SK-N-SH (cell line): ENCODE measurements at regions not wholly inside any gene's neighbourhood (a gene's known extent, or its start where the extent isn't known, plus 50 kb on each side); places are given as distances from the start of the nearest gene placed in this dataset.
A peak's percentile ranks its signal among the peaks of the same experiment; 100 is the strongest.

ENCODE experiments used
- CTCF ChIA-PET: fragments of 300-600, 350-600 bp; formaldehyde crosslinking; extraction: SDS; loops from one replicate; lab custom pipeline; 2021; lab: Yijun Ruan, JAX
- POLR2A ChIA-PET: fragments of 350-600 bp; sonication (Branson Sonifier 250); formaldehyde crosslinking; extraction: SDS; loops from one replicate; lab custom pipeline; 2020; ENCODE audit warnings: antibody characterized with exemption, inconsistent platforms; lab: Yijun Ruan, JAX
- DNase-seq: peaks from one replicate; pipeline ENCODE4 v3.0.0; 2012
- H2AFZ ChIP-seq: fragments of 200-600 bp; sonication (generic); 2 replicates; pipeline ENCODE4 v1.8.1; 2016; ENCODE audit warnings: antibody characterized with exemption, mild to moderate bottlenecking, low read depth
- H3F3A ChIP-seq: fragments of 200-600 bp; sonication (generic); replicated peaks from 2 replicates; pipeline ENCODE3; 2016; ENCODE audit warnings: antibody characterized with exemption, mild to moderate bottlenecking; ENCODE audit not compliant: insufficient read depth
- H3K27ac ChIP-seq, 2 experiments: fragments of 200-500 bp in 1 of 2; fragments of 200-600 bp in 1 of 2; sonication (Bioruptor generic) in 1 of 2; sonication (generic), shearing (Covaris generic) in 1 of 2; 2 replicates each; pipeline versions ENCODE4 v1.5.1 to v1.6.1; 2014 to 2016; ENCODE audit warnings: low read depth in 2 of 2, inconsistent platforms in 1 of 2, low read length in 1 of 2, mild to moderate bottlenecking in 1 of 2, mixed read lengths in 1 of 2
- H3K27me3 ChIP-seq: fragments of 200-600 bp; sonication (generic), shearing (Covaris generic); 2 replicates; pipeline ENCODE4 v1.6.1; 2016; ENCODE audit warnings: mixed run types; ENCODE audit not compliant: insufficient read depth
- H3K36me3 ChIP-seq, 2 experiments: fragments of 200-500 bp in 1 of 2; fragments of 200-600 bp in 1 of 2; sonication (Bioruptor generic) in 1 of 2; sonication (generic) in 1 of 2; replicated peaks in 1 of 2; 2 replicates each; pipeline versions ENCODE3 to v1.5.1; 2014 to 2016; ENCODE audit warnings: low read length in 1 of 2, mild to moderate bottlenecking in 1 of 2; ENCODE audit not compliant: insufficient read depth in 2 of 2, control insufficient read depth in 1 of 2
- H3K4me1 ChIP-seq, 2 experiments: fragments of 200-500 bp in 1 of 2; fragments of 200-600 bp in 1 of 2; sonication (Bioruptor generic) in 1 of 2; sonication (generic), shearing (Covaris generic) in 1 of 2; 2 replicates each; pipeline versions ENCODE4 v1.5.1 to v1.6.1; 2014 to 2016; ENCODE audit warnings: low read depth in 1 of 2, low read length in 1 of 2, mixed run types in 1 of 2; ENCODE audit not compliant: insufficient read depth in 2 of 2, control insufficient read depth in 1 of 2
- H3K4me2 ChIP-seq: fragments of 200-600 bp; sonication (generic), shearing (Covaris generic); 2 replicates; pipeline ENCODE4 v1.6.1; 2017; ENCODE audit warnings: mixed run types
- H3K4me3 ChIP-seq, 2 experiments: fragments of 200-500 bp in 1 of 2; fragments of 200-600 bp in 1 of 2; sonication (Bioruptor generic) in 1 of 2; sonication (generic), shearing (Covaris generic) in 1 of 2; 2 replicates each; pipeline versions ENCODE4 v1.5.1 to v1.8.1; 2014 to 2016; ENCODE audit warnings: low read depth in 2 of 2, inconsistent platforms in 1 of 2, low read length in 1 of 2, mild to moderate bottlenecking in 1 of 2, mixed read lengths in 1 of 2, moderate library complexity in 1 of 2
- H3K79me2 ChIP-seq: fragments of 200-600 bp; sonication (generic); 2 replicates; pipeline ENCODE4 v1.8.1; 2017; ENCODE audit warnings: mild to moderate bottlenecking; ENCODE audit not compliant: insufficient read depth
- H3K9ac ChIP-seq: fragments of 200-600 bp; sonication (generic); 2 replicates; pipeline ENCODE4 v1.6.1; 2017; ENCODE audit warnings: mixed run types
- H3K9me2 ChIP-seq: fragments of 200-600 bp; sonication (generic); 2 replicates; pipeline ENCODE4 v1.6.1; 2017; ENCODE audit warnings: mixed run types
- H3K9me3 ChIP-seq: fragments of 200-600 bp; sonication (generic); 2 replicates; pipeline ENCODE4 v1.6.1; 2017; ENCODE audit warnings: mixed run types, mild to moderate bottlenecking, moderate library complexity
- H4K20me1 ChIP-seq: fragments of 200-600 bp; sonication (generic); 2 replicates; pipeline ENCODE4 v1.6.1; 2017; ENCODE audit warnings: mild to moderate bottlenecking, mixed run types; ENCODE audit not compliant: insufficient read depth
- CHD2 ChIP-seq: fragments of 150-350 bp; IDR thresholded peaks from 2 replicates; pipeline ENCODE4 v1.6.1; 2018; ENCODE audit warnings: low read length; ENCODE audit not compliant: partially characterized antibody
- ELF1 ChIP-seq: IDR thresholded peaks from 2 replicates; pipeline ENCODE4 v1.4.0; 2012
- EP300 ChIP-seq, 2 experiments: IDR thresholded peaks; 2 replicates each; pipeline versions ENCODE4 v1.4.0 to v1.6.1; 2012; ENCODE audit warnings: borderline replicate concordance in 1 of 2, low read depth in 1 of 2, low read length in 1 of 2
- EZH2phosphoT487 ChIP-seq: fragments of 200-600 bp; sonication (generic); IDR thresholded peaks from 2 replicates; pipeline ENCODE4 v1.6.1; 2017; ENCODE audit warnings: low read depth, mixed run types, mild to moderate bottlenecking, antibody characterized with exemption, moderate library complexity, borderline replicate concordance
- GABPA ChIP-seq: IDR thresholded peaks from 2 replicates; pipeline ENCODE4 v1.4.0; 2012; ENCODE audit warnings: low read depth, mild to moderate bottlenecking
- JUND ChIP-seq: IDR thresholded peaks from 2 replicates; pipeline ENCODE4 v1.4.0; 2012
- MAX ChIP-seq: IDR thresholded peaks from 2 replicates; pipeline ENCODE4 v1.4.0; 2012; ENCODE audit warnings: low read depth
- POLR2AphosphoS5 ChIP-seq: IDR thresholded peaks from 2 replicates; pipeline ENCODE4 v1.6.1; 2012; ENCODE audit warnings: low read depth, low read length
- RCOR1 ChIP-seq: fragments of 150-350 bp; IDR thresholded peaks from 2 replicates; pipeline ENCODE4 v1.6.1; 2017; ENCODE audit warnings: antibody characterized with exemption, low read length
- RFX5 ChIP-seq: IDR thresholded peaks from 2 replicates; pipeline ENCODE4 v1.6.1; 2012; ENCODE audit warnings: mild to moderate bottlenecking, improper control_type of control experiment, low read length
- SMC3 ChIP-seq: IDR thresholded peaks from 2 replicates; pipeline ENCODE4 v1.6.1; 2012; ENCODE audit warnings: low read depth, low read length, improper control_type of control experiment
- TAF1 ChIP-seq: IDR thresholded peaks from 2 replicates; pipeline ENCODE4 v1.6.1; 2012; ENCODE audit warnings: low read depth, mild to moderate bottlenecking, low read length, moderate library complexity, borderline replicate concordance
- TCF12 ChIP-seq: IDR thresholded peaks from 2 replicates; pipeline ENCODE4 v1.4.0; 2012
- USF1 ChIP-seq: IDR thresholded peaks from 2 replicates; pipeline ENCODE4 v1.4.0; 2012; ENCODE audit warnings: low read depth, borderline replicate concordance
- YY1 ChIP-seq: IDR thresholded peaks from 2 replicates; pipeline ENCODE4 v1.4.0; 2012; ENCODE audit warnings: low read depth, mild to moderate bottlenecking
- WGBS: methylation state at CpG from one replicate; pipeline ENCODE4 v1.1.6; 2017; ENCODE audit warnings: low lambda C conversion rate; 5-methylcytosine and 5-hydroxymethylcytosine counted together
- TF ChIP-seq, protein P1 (sequence below): IDR thresholded peaks from 2 replicates; pipeline ENCODE4 v1.4.0; 2012; ENCODE audit warnings: low read depth, borderline replicate concordance
- TF ChIP-seq, protein P2 (sequence below): IDR thresholded peaks from 2 replicates; pipeline ENCODE4; 2012
- TF ChIP-seq, protein P3 (sequence below): IDR thresholded peaks from 2 replicates; pipeline ENCODE4 v1.6.1; 2012; ENCODE audit warnings: mild to moderate bottlenecking, low read depth, low read length, moderate library complexity

DNA sequence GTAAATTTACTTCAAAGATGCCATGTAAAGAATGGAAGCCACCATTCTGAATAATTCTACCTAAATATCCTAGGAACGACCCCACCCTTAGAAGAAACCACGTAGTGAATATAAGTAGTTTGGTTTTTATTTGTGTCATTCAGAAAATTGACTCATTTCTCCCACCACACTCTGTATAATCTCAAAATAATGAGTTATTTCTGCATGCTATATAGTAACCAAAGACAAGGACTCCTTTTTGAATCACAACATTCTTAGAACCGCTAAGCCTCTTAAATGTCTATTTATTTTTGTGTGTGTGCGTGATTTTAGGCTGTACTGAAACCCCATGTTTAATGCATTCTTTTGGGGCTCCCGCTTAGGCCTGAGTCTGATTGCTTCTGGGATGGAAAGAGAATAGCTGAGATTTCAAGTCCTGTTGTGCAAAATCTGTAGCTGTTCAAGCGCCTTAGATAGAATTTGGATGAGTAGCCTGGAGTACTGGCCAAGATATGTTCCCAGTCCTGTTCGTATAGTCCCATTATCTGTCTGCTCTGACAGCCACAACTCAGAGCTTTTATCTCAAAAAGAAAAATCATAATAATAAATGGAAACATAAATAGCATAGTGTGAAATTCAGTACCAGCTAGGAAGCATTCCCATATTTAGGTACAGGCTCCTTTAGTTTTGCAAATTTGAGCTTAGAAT, 532.4 kb upstream of the NBEA start:
- DNase-seq = no peak
- 68% methylated on average over 7 of the region's 7 CpGs for WGBS
- H2AFZ ChIP-seq = no peak overlapping the region
- H3K4me1 ChIP-seq = peaks cover 11 to 16% of the 10 kb centered on the region in 2 experiments
- CTCF ChIA-PET = interaction anchor here (0.7 kb wide), 1 partner anchor 13 kb away, joined by 3 read pairs; no protein-coding TSS in a partner anchor
- POLR2A ChIA-PET = no interaction called here
- H3K4me3 ChIP-seq = no peak overlapping the region
- no peaks in the 10 kb centered on the region for H3K27me3 ChIP-seq
- H3K27ac ChIP-seq = peak overlapping the region in 1 of 2 experiments; percentile 47; a peak in 1 of 4 replicates
- no peaks in the 10 kb centered on the region for H3K9me3 ChIP-seq
- H3K9me2 ChIP-seq = no peaks in the 10 kb centered on the region
- no peaks in the 10 kb centered on the region for H3K79me2 ChIP-seq
- TF ChIP-seq, protein P1, sequence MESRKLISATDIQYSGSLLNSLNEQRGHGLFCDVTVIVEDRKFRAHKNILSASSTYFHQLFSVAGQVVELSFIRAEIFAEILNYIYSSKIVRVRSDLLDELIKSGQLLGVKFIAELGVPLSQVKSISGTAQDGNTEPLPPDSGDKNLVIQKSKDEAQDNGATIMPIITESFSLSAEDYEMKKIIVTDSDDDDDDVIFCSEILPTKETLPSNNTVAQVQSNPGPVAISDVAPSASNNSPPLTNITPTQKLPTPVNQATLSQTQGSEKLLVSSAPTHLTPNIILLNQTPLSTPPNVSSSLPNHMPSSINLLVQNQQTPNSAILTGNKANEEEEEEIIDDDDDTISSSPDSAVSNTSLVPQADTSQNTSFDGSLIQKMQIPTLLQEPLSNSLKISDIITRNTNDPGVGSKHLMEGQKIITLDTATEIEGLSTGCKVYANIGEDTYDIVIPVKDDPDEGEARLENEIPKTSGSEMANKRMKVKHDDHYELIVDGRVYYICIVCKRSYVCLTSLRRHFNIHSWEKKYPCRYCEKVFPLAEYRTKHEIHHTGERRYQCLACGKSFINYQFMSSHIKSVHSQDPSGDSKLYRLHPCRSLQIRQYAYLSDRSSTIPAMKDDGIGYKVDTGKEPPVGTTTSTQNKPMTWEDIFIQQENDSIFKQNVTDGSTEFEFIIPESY = no peak
- no peak for TF ChIP-seq TAF1
- no peak for TF ChIP-seq TCF12
- no peak for TF ChIP-seq USF1
- no peak for TF ChIP-seq EZH2phosphoT487
- TF ChIP-seq MAX = no peak
- TF ChIP-seq, protein P2, sequence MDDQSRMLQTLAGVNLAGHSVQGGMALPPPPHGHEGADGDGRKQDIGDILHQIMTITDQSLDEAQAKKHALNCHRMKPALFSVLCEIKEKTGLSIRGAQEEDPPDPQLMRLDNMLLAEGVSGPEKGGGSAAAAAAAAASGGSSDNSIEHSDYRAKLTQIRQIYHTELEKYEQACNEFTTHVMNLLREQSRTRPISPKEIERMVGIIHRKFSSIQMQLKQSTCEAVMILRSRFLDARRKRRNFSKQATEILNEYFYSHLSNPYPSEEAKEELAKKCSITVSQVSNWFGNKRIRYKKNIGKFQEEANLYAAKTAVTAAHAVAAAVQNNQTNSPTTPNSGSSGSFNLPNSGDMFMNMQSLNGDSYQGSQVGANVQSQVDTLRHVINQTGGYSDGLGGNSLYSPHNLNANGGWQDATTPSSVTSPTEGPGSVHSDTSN = no peak
- no peak for TF ChIP-seq CHD2
- no peak for TF ChIP-seq POLR2AphosphoS5
- TF ChIP-seq RFX5 = no peak
- TF ChIP-seq SMC3 = no peak
- TF ChIP-seq GABPA = no peak
- no peak for TF ChIP-seq JUND
- no peak for TF ChIP-seq EP300 (IDR thresholded peaks at IDR 0.05; ENCODE audit: borderline replicate concordance in 1 of 2, low read depth in 1 of 2, low read length in 1 of 2)
- TF ChIP-seq RCOR1 = no peak
- TF ChIP-seq, protein P3, sequence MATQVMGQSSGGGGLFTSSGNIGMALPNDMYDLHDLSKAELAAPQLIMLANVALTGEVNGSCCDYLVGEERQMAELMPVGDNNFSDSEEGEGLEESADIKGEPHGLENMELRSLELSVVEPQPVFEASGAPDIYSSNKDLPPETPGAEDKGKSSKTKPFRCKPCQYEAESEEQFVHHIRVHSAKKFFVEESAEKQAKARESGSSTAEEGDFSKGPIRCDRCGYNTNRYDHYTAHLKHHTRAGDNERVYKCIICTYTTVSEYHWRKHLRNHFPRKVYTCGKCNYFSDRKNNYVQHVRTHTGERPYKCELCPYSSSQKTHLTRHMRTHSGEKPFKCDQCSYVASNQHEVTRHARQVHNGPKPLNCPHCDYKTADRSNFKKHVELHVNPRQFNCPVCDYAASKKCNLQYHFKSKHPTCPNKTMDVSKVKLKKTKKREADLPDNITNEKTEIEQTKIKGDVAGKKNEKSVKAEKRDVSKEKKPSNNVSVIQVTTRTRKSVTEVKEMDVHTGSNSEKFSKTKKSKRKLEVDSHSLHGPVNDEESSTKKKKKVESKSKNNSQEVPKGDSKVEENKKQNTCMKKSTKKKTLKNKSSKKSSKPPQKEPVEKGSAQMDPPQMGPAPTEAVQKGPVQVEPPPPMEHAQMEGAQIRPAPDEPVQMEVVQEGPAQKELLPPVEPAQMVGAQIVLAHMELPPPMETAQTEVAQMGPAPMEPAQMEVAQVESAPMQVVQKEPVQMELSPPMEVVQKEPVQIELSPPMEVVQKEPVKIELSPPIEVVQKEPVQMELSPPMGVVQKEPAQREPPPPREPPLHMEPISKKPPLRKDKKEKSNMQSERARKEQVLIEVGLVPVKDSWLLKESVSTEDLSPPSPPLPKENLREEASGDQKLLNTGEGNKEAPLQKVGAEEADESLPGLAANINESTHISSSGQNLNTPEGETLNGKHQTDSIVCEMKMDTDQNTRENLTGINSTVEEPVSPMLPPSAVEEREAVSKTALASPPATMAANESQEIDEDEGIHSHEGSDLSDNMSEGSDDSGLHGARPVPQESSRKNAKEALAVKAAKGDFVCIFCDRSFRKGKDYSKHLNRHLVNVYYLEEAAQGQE = no peak
- no peak for TF ChIP-seq ELF1
- TF ChIP-seq YY1 = no peak
- H3K4me2 ChIP-seq = no peak overlapping the region
- no peaks in the 10 kb centered on the region for H4K20me1 ChIP-seq
- peaks cover 17% of the 10 kb centered on the region for H3F3A ChIP-seq
- no peak overlapping the region for H3K9ac ChIP-seq
- no peaks in the 10 kb centered on the region for H3K36me3 ChIP-seq
